RCC 7860 (cell line): ENCODE measurements at regions not wholly inside any gene's neighbourhood (a gene's known extent, or its start where the extent isn't known, plus 50 kb on each side); places are given as distances from the start of the nearest gene placed in this dataset.

Experiments used
- DNase-seq: peaks from one replicate; pipeline ENCODE4 v3.0.0-alpha.2; 2015; ENCODE audit warnings: low spot score
- FAIRE-seq: peaks from 2 replicates; lab custom pipeline; 2012; peaks lifted over from hg19 to GRCh38; lab: Jason Lieb, UNC

DNA sequence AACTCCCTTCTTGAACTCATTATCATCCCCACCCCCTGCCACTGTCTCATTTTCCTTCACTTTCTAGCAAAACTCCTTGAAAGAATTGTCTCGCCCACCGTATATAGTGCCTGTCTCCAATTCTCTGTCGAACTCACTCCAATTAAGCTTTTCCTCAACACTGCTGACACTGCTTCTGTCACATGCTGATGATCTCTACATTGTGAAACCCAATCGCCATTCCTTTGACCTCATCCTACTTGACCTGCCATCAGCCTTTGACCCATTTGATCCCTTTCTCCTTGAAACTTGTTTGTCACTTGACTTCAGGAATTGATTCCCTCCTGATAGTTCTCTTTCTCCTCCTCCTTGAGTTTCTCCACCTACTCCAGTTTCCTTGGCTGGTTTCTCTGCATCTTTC lies 54.8 kb downstream of the CCDC71L start:
- no peak for FAIRE-seq
- DNase-seq = no peak

DNA sequence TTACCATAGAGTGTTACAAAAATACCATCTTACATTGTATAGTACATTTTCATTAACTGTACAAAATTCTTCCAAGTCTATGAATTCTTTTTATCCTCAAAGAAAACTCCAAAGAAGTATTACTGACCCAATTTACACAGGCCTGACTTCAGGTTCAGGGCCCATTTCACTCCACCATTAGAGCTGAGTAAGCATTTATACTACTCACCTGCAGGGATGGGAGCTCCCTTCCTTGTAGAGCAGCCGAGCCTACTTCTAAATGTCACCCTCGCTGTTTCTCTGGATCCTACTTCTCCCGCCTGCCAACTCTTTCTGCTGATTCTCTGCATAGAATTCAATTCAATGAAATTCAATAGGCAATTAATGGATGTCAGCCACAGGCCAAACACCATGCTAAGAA lies 56.0 kb downstream of the CCDC71L start:
- FAIRE-seq = no peak

DNA sequence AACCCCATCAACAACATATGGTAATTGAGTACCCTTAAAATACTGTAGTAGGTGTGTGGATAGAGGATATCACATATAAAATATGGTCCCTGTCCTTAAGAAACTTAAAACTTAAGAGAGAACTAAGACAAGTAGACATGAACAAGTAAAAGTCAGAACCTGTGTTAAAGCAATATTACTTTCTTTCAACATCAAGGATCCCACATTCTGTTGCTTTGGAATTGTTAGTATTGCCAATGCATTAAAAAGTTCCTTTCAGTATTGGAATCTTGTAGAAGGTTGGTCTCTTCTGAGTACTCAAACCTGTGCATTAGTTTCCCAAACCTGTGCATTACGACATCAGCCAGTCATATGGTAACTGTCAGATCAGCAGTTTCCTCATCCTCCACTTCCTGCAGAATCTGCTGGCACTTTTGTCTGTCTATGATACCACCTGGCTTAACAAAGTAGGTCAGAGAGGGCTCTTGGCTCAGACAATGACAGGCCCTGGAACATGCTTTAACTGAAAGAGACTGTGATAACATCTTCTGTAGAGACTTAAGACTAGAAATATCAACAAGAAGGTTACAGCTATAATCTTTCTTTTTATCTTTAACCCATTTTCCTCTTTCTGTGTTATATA lies 56.5 kb downstream of the CCDC71L start:
- FAIRE-seq = no peak
- no peak for DNase-seq

More for the DNA sequence above, 56.0 kb downstream of the CCDC71L start:
- DNase-seq = no peak

DNA sequence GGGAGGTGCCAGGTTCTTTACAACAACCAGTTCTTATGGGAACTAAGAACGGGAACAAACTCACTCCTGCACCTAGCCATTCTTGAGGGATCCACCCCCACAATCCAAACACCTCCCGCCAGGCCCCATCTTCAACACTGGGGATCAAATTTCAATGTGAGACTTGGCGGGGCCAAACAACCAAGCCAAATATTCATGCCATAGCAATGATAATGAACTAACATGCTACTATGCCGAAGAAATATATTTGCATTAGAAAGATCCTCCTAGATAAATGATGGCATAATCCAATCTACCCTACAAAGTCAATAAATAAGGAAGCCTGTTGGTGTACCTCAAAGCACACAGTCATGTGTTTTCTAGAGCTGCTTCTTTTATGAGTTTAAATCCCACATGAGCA lies 57.6 kb downstream of the CCDC71L start:
- DNase-seq (no peak), FAIRE-seq (no peak)

DNA sequence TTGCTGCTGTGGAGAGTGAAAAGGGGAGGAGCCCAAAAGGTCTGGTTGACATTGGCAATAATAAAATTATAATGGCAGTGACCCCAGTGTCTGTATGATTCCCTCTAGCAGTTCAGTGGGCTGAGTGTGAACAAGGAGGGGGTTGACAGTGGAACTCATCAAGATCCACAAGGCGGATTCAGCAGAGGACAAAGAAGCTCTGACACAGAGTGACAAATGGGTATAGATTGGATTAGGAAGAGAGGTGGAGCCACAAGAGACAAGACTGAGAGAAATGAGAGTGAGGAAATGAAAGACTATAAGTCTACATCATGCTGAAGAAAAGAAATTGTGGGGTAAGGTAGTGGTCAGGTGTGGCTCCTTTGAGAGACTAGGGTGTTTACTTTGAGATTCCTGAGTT lies 58.9 kb downstream of the CCDC71L start:
- FAIRE-seq = no peak

DNA sequence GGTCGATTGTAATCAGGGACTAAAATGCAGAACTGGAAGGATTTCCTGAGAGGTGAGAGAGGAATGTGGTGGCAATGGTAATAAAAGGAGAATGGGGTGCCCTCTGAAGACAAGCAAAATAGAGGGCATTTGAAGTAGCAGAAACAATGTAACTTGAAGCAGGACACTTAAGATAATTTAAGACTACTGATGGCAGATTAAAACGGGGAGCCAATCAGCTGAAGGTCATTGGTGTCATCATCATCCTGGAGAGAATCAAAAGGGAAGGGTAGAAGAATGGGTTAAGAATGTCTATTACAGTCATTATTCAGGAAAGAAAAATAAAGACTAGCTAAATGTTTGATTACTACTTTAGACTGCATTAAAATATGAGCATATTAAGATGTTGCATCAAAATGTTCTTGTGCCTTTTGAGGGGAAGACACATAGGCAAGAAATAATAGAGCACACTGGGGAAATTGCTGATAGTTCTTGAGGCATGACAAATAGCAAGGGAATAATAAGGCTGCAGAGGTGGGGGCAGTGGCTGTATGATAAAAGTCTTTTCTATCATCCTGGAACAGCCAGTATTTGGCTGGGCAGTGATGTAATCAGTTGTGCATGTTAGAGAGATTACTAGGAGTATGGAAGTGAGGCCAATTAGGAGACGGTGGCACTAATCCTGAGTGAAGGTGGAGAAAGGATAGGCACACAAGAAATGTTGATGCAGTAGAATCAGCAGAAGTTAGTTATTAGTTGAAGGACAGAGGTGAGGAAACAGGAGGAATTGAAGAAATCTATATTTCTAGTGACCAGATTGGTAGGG lies 60.2 kb downstream of the CCDC71L start:
- DNase-seq (no peak), FAIRE-seq (no peak)

More for the DNA sequence above, 58.9 kb downstream of the CCDC71L start:
- no peak for DNase-seq

DNA sequence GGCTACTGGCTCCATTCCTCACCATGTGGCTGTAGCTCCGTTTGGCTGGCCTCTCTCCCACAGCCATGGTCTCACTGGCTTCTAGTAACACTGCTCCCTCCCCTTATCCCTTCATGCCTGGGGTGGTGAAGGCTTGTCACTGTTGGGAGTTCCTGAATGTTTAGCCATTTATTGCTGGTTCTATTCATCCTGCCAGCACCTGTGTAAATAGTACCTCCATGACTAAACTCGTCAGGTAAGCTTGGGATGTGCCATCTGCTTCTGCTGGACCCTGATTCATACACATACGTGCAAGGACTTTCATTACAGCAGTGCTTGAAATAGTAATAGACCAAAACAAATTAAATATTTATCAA lies 61.6 kb downstream of the CCDC71L start:
- FAIRE-seq = no peak

DNA sequence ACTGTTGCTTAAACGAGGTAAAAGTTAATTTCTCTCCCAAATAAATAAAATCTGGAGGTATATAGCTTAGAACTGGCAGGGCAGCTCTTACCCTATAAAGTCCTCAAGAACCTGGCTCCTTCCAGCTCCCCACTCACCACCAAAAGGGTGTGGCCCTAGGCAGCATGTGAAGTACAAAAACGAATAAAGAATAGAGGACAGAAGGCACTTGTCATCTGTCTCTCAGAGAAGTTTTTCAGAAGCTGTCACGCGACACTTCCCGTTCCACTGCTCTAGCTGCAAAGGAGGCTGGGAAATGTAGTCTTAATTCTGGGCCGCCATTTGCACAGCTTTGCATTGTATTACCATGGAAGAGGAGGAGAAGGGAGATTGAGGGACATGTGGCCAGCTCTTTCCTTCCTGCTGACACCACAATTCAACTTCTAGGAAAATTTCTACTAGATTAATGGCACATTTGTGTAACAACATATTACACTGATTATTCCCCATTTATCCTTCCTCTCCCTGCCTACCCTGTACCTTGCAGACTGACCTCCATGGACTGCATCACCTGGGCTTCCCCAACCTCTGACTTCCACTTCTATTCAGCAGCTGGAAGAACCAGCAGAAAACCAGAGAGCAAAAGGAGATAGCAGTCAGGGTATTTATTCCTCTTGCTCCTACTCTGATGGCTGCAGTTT lies 62.2 kb downstream of the CCDC71L start:
- FAIRE-seq (no peak), DNase-seq (peak; percentile 41)

More for the DNA sequence above, 61.6 kb downstream of the CCDC71L start:
- DNase-seq = no peak

DNA sequence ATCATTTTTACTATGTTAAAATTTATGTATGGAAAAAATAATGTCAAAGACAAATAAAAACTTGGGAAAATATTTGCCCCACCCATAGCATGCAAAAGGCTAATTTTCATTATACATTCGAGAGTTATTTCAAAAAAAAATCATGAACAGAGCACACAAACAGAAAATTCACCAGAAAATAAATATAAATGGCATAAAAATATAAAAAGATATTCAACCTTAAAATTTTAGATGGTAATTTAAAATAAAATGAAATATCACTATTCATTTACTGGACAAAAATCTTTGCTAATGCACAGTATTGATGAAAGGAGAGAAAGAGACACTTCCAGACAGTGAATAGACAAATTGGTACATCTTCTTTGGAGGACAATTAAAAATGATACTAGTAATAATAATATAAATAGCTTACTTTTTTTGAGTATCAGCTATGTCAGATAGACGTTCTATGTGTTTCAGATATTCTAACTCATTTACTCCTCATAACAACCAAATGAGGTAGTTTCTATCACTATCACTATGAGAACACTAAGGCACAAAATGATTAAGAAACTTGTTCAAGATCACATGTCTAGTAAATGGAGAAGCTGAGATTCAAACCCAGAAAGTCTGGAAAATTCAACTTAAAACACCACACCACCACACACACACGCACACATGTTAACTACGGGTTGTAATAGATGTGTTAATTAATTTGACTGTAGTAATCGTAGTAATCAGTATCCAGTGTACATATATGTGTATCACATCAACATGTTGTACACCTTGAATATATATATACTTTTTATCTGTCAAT lies 63.0 kb downstream of the CCDC71L start:
- no peak for DNase-seq
- no peak for FAIRE-seq

DNA sequence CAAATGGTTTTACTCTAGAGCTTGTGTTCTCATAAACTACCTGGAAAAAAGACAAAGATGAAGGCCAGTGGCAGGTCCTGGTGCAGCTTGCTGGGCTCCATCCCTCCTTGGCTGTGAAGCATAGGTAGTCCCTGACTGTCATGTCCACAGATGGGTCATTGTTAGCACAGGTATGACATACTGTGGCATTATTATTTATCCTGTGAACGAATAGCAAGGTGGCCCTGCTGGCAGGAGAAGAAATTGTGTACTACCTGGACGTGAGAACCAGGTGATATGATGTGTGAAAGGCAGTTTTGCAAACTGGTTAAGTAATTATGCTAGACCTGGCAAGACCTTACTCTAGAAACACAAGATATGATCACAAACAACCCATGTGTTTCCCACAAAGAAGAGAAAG lies 63.9 kb downstream of the CCDC71L start:
- FAIRE-seq (no peak), DNase-seq (no peak)

DNA sequence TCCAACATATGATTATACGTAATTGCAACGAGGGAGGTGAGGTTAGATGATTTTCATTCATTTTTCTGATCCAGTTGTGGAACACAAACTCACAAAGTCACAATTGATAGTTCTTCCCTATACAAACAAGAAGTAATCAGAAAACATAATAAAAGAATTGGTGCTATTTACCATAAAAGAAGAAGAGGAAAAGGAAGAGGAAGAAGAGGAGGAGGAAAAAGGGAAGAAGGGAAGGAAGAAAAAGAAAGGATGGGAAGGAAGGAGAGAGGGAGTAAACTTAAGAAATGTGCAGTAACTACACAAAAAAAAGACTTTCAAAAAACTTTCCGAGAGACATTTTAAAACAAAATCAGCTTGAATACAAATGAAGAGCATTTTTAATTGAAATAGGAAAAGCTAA lies 65.0 kb downstream of the CCDC71L start:
- DNase-seq (no peak), FAIRE-seq (no peak)

DNA sequence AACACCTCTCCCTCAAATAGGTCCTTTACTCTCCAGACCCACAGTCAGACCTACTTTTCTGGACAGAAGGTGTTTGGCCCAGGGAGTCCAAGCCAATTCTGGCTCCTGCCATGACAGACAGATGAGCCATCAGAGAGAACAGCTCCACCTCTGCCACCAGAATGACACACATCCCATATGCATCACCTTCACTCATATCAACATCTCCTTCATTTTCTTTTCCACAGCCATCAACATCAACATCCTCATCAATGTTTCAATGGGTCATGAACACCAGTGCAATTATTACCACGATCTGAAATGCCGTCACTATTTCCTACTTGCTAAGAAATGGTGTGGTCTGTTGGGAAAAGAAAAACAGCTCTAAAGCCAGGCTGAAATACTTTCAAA lies 67.9 kb downstream of the CCDC71L start:
- FAIRE-seq (no peak), DNase-seq (no peak)

DNA sequence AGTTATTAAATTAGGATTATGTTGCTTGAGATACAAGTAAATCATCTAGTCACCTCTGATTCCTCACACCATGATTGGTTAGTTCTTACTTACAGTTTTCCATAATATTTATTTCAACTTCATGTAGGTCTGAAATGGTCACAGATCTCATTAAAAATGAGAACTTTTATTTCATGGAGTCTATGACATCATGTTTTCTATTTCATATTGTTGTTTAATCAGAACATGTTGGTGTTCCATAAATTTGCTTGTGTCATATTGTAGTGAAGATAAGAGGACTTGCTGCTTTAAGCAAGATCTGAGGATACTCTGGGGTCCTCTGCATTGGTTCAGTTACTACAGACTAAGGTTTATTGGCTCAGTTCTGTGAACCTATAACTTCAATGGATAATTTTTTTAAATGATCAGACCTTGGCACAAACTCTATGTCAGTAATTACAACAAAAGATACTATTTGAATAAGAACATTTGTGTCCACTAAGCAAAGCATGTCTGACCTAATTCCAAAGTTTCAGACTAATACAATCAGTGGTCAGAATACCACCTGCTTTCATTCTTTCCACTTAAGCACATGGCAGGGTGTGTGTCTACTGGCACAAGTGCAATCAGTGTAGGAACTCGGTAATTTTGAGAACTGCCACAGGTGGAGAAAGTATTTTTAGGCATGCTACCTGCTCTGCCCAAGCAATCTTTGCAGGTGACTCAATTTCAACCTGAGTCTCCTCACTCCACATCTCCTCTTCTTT lies 68.5 kb downstream of the CCDC71L start:
- no peak for FAIRE-seq
- DNase-seq = no peak

DNA sequence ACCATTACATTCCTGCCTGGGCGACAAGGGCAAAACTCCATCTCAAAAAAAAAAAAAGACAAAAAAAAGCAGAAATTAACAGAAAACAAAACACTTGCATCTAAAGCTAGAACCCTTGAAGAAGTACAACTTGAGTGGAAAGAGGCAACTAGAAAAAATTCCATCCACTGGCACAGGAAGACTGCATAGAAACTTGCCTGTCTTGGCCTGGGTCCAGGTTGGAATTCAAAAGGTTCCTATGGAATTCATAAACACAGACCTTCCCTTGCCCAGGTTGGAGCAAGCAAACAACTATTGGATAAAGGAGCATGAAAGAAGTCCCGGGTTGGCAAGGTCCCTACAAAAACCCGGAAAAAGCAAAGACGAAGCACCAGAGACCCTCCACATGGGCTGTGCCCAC lies 69.8 kb downstream of the CCDC71L start:
- FAIRE-seq (no peak), DNase-seq (no peak)

DNA sequence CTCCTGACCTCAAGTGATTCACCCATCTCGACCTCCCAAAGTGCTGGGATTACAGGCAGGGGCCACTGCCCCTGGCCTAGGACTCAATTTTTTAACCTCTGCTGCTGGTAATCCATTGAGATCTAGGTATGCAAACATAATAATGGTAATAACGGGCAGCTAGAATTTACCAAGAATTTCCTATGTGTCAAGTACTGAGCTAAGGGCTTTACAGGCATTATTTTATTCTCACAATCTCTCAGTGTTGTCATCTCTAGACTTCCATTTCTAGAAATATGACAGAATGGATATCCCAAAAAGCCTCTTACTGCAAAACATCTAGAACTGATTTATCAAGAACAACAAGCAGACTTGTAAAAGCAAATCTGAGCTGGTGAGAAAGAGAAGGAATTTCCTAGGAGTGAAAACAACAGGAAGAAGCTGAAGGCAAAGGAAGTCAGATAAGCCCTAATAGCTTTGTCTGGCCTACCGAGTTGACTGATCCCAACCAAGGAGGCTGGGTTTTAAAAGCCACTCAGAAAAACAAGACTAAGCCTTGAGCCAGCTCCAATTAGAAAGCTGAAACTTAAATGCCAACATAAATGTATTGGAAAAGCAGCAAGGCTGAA lies 70.6 kb downstream of the CCDC71L start:
- no peak for FAIRE-seq
- DNase-seq = no peak

DNA sequence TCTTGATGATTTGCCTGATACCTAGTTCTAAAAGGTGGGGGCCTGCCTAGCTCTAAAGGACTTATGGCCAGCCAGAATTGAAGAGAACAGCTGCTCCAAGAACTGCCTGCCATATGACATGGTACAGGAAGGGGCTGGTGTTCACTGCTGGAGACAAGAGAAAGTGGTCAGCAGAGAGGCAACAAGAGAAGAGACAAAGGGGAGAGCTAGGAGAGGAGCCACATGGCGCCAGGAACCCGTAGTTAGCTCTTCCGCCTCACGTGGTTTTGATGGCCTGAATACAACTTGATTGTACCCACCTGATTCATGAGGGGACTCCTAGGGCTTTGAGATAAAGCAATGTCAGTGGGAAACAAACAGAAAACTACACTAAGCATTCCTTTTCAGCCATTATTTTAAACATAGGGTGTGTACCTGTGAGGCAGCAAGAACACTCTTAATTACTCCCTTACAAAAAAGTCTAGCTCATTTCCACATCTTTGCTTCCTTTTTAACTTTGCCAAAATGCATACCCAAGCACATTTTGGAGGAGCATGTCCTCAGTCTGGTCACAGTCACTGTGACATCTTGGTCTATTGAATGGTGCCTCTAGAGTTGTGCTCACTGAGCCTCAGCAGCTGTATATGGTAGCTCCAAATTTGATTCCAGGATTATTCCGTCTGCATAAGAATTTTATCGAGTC lies 71.6 kb downstream of the CCDC71L start:
- FAIRE-seq (no peak), DNase-seq (no peak)

DNA sequence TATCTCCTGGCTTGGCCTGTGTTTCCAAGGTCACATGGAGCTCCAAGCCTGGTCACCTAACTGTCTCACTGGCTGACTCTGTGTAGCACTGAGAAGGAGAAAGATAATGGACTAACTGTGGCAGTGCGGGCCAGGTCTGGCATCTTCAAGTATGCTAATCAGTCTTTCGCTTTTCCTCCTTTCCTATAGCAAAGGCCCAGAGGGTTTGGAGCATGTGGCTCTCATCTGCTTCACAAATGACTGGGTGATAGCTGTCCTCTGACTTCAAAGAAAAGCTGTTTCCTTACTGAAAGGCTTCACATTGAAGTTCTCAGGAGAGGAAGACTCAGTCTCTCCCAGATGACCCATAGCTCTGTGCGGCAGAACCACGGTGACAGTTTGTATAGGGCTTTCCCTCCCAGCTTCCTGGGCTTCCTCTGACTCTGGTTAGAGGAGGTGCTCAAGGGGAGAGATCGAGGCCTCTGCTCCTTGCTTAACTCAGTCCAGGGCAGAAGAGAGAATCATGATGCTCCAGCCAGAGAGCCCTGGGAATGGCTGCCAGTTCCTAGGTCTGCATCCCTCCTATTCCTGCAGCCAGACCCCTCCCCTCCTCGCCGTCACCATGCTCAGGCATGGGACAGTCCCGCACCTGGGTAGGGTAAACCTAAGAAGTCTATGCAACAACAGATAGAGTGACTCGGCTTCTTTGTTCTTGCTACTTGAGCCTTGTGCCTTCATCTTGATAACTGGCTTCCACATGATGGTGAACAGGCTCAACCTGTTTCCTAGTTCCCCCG lies 72.3 kb downstream of the CCDC71L start:
- FAIRE-seq (no peak), DNase-seq (no peak)

DNA sequence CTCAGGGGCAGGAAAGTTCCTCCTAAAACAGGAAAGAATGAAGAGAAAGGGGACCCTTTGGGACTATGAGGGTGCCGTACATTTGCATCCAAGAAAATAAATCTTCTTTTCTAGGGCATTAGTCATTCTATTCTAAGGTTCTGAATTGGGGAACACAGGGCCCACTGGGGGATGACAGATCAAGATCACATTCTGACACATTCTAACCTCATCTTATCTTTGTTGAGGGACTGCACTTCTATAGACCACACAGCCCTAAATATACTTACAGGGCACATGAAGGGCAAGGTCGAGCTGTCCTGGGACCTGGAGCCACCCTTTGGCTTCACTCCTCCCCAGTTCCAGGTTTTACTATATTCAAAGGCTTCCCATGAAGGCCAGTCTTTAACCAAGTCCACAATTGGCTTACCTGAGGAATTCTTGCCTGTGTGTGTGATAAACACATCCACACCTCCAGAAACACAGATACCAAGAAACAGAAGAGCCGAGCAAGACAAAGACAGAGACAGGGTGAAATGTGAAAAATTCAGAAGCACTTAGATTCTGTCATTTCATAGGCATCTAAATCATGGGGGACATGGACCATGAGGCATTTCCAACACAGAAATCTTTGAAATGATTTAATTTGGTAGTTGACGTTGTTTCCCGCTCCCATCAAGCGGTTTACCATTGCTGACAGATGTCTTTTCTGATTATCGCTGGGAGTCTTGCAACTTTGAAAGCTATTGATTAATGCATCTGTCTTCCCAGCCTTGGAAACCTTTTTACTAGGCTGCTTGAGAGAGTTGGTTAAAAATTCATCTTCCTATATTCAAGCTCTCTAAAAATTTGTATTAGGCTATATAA lies 75.8 kb downstream of the CCDC71L start:
- DNase-seq (no peak), FAIRE-seq (no peak)
